HG03196 (cell line): ENCODE measurements at regions not wholly inside any gene's neighbourhood (a gene's known extent, or its start where the extent isn't known, plus 50 kb on each side); places are given as distances from the start of the nearest gene placed in this dataset.

Experiments
- ATAC-seq: cut with Tn5 transposase; IDR thresholded peaks from one replicate; pipeline ENCODE4 v1.9.1; 2021; ENCODE audit not compliant: unreplicated experiment

DNA sequence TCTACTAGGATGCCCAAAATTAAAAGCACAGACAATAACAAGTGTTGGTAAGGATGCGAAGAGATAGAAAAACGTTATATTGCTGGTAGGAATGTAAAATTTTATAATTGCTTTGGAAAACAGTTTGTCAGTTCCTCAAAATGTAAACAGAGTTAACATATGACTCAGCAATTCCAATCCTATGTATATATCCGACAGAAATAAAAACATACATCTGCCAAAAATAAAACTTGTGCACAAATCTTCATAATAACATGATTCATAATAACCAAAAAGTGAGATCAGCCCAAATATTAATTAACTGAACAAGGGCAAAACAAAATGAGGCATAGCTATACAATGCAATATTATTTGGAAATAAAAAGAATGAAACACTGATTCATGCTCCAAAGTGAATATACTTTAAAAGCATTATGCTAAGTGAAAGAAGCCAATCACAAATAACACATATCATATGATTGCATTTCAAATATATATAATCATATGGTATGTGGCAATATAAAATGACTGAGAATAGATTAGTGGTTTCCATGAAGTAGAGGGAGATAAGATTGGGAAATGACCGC is 609.3 kb downstream of the IGSF11 start:
- ATAC-seq: no peak

- ATAC-seq: no peak
Observed at GRCh38 chr3:118433825-118434224, 600.8 kb downstream of the IGSF11 start.

DNA sequence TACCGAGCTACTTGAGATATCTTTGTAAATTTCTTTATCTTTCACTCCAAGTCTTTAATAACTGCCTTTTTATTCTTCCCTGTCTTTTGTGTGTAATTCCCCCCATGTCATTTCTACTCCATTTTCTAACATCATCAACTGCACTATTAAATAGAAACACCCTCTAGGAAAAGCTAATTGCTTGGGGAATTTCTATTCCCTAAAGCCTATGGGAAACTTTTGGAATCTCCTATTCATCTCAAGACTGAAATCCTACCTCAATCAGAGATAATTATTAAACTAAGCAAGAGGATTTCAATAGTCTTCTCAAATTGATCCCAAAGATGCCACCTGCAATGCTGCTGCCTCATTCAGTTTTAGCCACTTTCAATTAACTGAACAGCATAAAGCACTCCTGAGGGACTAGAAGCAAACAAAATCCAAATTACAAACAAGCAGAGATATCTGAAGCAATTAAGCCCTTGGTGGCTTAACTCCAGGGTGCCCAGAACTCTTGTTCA is 598.7 kb downstream of the IGSF11 start:
- no peak for ATAC-seq

GRCh38 chr3:118436697-118437262 is 597.9 kb downstream of the IGSF11 start:
- no peak for ATAC-seq

- no peak for ATAC-seq
Observed at GRCh38 chr3:118445036-118445435, 589.6 kb downstream of the IGSF11 start.

DNA sequence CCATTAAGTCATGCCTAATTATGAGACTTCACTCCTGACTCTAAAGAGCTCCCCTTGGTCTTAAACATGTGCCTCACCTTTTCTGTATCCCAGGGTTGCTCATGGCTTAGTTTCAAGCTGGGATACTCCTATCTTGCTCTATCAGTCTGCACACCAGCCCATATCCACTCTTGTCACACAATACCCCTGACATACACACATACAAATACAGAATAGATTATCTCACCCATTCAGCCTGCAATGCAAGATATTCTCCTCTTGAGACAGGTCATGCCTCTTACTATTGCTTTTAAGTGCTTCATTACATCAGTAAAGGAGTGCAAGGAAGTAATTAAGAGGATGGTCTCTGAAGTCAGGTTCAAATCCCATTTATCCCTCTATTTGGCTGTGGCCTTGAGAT is 587.3 kb downstream of the IGSF11 start:
- no peak for ATAC-seq

- no peak for ATAC-seq
Observed at GRCh38 chr3:118466795-118467330, 567.8 kb downstream of the IGSF11 start.

GRCh38 chr3:118468801-118469200 is 565.8 kb downstream of the IGSF11 start:
- ATAC-seq: no peak

DNA sequence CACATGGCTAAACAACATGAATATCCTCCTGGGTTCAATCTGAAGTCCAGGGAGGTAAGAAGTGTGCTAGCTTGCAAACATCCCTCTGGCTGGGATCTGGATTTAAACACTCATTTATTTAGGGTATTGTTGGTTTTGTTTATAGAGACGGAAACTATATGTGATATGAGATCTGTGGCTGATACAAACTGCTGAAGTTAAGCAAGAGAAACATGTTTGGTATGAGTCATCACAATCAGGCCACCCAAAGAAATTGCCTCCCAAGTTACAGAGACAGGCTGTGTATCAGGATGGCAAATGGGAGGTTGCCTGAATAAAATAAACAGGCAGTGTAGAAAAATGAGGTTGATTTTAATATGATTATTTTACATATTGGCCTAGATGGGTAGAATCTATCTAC is 562.1 kb downstream of the IGSF11 start:
- ATAC-seq: no peak

- no peak for ATAC-seq
Observed at GRCh38 chr3:118473343-118473742, 561.3 kb downstream of the IGSF11 start.

- no peak for ATAC-seq
Observed at GRCh38 chr3:118476885-118477618, 557.6 kb downstream of the IGSF11 start.

DNA sequence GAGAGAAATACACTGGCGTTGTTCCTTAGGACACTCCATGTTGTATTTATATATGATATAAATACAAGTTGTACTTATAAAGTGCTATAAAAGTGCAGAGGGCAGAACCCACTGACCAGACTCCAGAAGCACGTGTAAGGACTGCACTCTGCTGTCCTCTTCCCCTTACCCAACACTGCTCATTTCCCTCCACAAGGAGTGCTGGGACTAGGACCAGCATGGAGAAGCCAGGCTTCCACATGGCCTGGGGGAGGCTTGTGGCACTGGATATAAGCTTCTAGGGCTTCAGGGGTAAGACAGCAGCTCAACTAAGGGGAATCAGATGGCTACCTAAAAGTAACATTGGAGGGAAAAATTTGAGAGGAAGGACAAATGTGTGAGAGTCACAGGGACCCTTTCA is 556.9 kb downstream of the IGSF11 start:
- ATAC-seq: no peak

DNA sequence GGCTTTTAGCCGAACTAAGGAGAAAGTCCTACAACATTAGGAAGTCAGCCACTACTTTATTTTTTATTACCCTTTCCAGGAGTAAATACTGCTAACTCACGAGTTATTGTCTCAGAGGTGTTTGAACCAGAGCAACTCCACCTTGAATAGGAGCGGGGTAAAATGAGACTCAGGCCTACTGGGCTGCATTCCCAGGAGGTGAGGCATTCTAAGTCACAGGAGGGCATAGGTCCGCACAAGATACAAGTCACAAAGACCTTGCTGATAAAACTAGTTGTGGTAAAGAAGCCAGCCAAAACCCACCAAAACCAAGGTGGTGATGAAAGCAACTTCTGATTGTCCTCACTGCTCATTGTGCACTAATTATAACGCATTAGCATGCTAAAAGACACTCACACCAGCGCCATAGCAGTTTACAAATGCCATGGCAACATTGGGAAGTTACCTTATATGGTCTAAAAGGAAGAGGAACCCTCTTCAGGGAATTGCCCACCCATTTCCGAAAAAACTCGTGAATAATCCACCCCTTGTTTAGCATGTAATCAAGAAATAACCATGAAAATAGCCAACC is 555.9 kb downstream of the IGSF11 start:
- ATAC-seq: no peak

- ATAC-seq: no peak
Observed at GRCh38 chr3:118479376-118479775, 555.3 kb downstream of the IGSF11 start.

DNA sequence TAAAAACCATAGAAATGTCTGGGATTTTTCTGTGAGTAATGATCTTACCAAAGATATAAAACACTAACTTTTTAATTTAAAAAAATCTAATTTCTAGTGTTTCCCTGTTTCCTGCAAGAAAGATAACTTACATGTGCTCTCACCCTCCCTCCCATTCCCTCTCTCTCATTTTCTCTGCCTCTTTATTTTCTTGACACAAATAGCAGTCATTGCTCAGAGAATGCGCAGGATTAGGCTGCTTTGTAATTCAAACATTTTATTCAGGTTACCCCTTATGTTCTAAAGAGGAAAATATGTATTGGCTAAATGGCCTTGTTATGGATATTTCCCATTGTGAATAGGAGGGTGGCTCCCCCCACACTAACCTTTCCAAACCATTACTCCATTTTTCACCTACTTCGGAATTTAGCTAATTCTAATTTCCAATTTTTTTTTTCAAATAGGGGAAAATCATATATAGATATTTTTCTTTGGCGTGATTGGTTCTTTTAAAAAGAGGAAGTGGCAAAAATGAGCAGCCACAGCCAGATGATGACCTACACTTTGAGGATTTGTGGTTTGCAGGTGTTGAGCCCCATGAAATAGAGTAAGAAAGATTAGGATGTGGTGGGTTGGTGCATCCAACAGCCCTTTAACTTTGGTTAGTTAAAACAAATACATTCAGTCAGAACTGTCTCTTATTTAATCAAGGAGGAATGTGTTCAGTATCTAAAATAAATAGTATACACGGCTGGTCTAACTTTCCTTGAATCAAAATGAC is 554.4 kb downstream of the IGSF11 start:
- no peak for ATAC-seq

DNA sequence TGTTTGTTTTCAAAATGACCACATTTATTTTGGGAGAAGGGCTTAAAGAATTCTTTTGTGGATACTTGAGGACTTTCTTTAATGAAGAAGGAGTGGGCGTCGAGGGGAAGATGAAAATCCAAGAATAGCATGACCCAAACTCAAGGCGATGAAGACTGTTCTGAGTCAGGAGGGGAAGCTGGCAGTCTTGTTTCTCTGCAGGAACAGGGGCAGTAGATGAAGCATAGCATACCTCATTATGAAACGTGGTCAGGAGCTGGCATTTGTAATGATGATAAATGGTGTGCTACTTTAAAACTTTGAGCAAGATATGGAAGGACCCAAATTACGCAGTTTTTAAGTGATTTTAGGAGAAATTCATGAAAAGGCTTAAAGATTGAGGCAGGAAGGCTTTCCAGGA is 549.0 kb downstream of the IGSF11 start:
- no peak for ATAC-seq

- no peak for ATAC-seq
Observed at GRCh38 chr3:118487734-118488133, 546.9 kb downstream of the IGSF11 start.

GRCh38 chr3:118488732-118489131 is 545.9 kb downstream of the IGSF11 start:
- ATAC-seq: no peak

GRCh38 chr3:118495206-118495605 is 539.4 kb downstream of the IGSF11 start:
- ATAC-seq: no peak

DNA sequence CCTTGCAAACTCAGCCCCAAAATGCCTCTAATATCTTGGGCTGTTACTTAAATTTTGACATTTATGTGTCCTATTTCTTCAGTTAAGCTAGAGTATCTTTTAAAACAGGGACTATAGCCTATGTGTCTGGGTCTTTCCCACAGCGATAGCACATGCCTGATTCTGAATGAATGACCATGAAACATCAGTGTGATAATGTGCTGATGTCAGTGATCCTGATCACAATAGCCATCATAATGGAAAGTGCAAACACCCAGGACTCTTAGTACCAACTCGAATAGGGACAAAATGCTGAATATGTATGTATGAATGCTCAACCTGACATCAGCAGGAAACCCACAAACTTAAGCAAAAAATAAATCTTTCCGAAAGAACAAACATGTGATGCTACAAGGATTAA is 537.4 kb downstream of the IGSF11 start:
- ATAC-seq: no peak

DNA sequence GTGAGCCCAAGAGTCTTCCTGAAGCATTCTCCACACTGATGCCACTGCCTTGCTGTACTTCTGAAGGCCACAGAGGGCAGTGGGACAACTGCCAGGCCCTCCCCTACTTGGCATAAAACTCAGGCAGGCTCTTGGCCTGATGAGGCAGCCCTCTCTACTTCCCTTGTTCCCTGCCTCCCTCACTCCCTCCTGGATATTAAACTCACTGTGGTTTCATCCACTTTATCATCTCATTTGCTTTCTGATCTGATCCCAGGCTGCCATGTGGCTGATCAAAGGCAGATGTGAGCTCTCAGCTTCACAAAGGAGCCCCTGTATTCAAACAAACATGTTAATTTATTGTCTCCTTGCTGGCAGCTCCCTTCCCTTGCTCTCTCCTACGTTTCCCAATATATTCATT is 533.5 kb downstream of the IGSF11 start:
- ATAC-seq: no peak
